ENCODE measurements at regions not wholly inside any gene's neighbourhood (a gene's known extent, or its start where the extent isn't known, plus 50 kb on each side); places are given as distances from the start of the nearest gene placed in this dataset.

- Histone ChIP-seq H3F3A (ENCODE audit: control insufficient read depth, insufficient read depth) (no peaks in the 10 kb centered on the region), H3K36me3 (ENCODE audit: control insufficient read depth, low read length) (no peaks in the 10 kb centered on the region), H3K4me2 (ENCODE audit: low read length) (no peak overlapping the region), H3K9me3 (ENCODE audit: control insufficient read depth, insufficient read depth, low read length) (no peaks in the 10 kb centered on the region), H3K27ac (ENCODE audit: low read depth, low read length) (no peak overlapping the region), H3K4me3 (ENCODE audit: low read length) (no peak overlapping the region), H4K20me1 (ENCODE audit: control insufficient read depth, insufficient read depth, low read depth, low read length) (no peaks in the 10 kb centered on the region), H3K9me2 (replicated peaks; ENCODE audit: control insufficient read depth, low read length) (no peaks in the 10 kb centered on the region), H3K79me2 (ENCODE audit: control insufficient read depth, low read length) (no peaks in the 10 kb centered on the region), H3K4me1 (ENCODE audit: control insufficient read depth, low read length) (no peaks in the 10 kb centered on the region), H3K27me3 (ENCODE audit: control insufficient read depth, low read length) (no peaks in the 10 kb centered on the region)
- TF ChIP-seq CTCF (IDR thresholded peaks at IDR 0.05; ENCODE audit: low read depth, low read length, poor library complexity, severe bottlenecking) (no peak), EZH2phosphoT487 (IDR thresholded peaks at IDR 0.05; ENCODE audit: borderline replicate concordance, low read length) (no peak)
Observed at GRCh38 chr4:81666491-81666890, 194.8 kb upstream of the RASGEF1B start.

- H3K4me1 ChIP-seq (ENCODE audit: control insufficient read depth, low read length): no peaks in the 10 kb centered on the region
- no peaks in the 10 kb centered on the region for H3K9me3 ChIP-seq (ENCODE audit: control insufficient read depth, insufficient read depth, low read length)
- H3K27me3 ChIP-seq (ENCODE audit: control insufficient read depth, low read length): no peaks in the 10 kb centered on the region
- no peaks in the 10 kb centered on the region for H4K20me1 ChIP-seq (ENCODE audit: control insufficient read depth, insufficient read depth, low read depth, low read length)
- H3K4me2 ChIP-seq (ENCODE audit: low read length): no peak overlapping the region
- H3K36me3 ChIP-seq (ENCODE audit: control insufficient read depth, low read length): no peaks in the 10 kb centered on the region
- H3K9me2 ChIP-seq (replicated peaks; ENCODE audit: control insufficient read depth, low read length): no peaks in the 10 kb centered on the region
- no peak overlapping the region for H3K4me3 ChIP-seq (ENCODE audit: low read length)
- H3F3A ChIP-seq (ENCODE audit: control insufficient read depth, insufficient read depth): no peaks in the 10 kb centered on the region
- H3K27ac ChIP-seq (ENCODE audit: low read depth, low read length): no peak overlapping the region
- no peaks in the 10 kb centered on the region for H3K79me2 ChIP-seq (ENCODE audit: control insufficient read depth, low read length)
- TF ChIP-seq CTCF (IDR thresholded peaks at IDR 0.05; ENCODE audit: low read depth, low read length, poor library complexity, severe bottlenecking) (no peak), EZH2phosphoT487 (IDR thresholded peaks at IDR 0.05; ENCODE audit: borderline replicate concordance, low read length) (no peak)
Observed at GRCh38 chr4:81665649-81666048, 193.9 kb upstream of the RASGEF1B start.

- no peaks in the 10 kb centered on the region for H3F3A ChIP-seq (ENCODE audit: control insufficient read depth, insufficient read depth)
- H3K27ac ChIP-seq (ENCODE audit: low read depth, low read length): no peak overlapping the region
- H3K9me2 ChIP-seq (replicated peaks; ENCODE audit: control insufficient read depth, low read length): no peaks in the 10 kb centered on the region
- no peaks in the 10 kb centered on the region for H4K20me1 ChIP-seq (ENCODE audit: control insufficient read depth, insufficient read depth, low read depth, low read length)
- H3K36me3 ChIP-seq (ENCODE audit: control insufficient read depth, low read length): no peaks in the 10 kb centered on the region
- no peak overlapping the region for H3K4me2 ChIP-seq (ENCODE audit: low read length)
- no peaks in the 10 kb centered on the region for H3K9me3 ChIP-seq (ENCODE audit: control insufficient read depth, insufficient read depth, low read length)
- no peaks in the 10 kb centered on the region for H3K27me3 ChIP-seq (ENCODE audit: control insufficient read depth, low read length)
- H3K4me1 ChIP-seq (ENCODE audit: control insufficient read depth, low read length): no peaks in the 10 kb centered on the region
- H3K4me3 ChIP-seq (ENCODE audit: low read length): no peak overlapping the region
- TF ChIP-seq CTCF (IDR thresholded peaks at IDR 0.05; ENCODE audit: low read depth, low read length, poor library complexity, severe bottlenecking) (no peak), EZH2phosphoT487 (IDR thresholded peaks at IDR 0.05; ENCODE audit: borderline replicate concordance, low read length) (no peak)
- no peaks in the 10 kb centered on the region for H3K79me2 ChIP-seq (ENCODE audit: control insufficient read depth, low read length)
Observed at GRCh38 chr4:81665045-81665444, 193.3 kb upstream of the RASGEF1B start.

GRCh38 chr4:81664079-81664478 is 192.4 kb upstream of the RASGEF1B start:
- no peaks in the 10 kb centered on the region for H3K9me2 ChIP-seq (replicated peaks; ENCODE audit: control insufficient read depth, low read length)
- no peaks in the 10 kb centered on the region for H3K4me1 ChIP-seq (ENCODE audit: control insufficient read depth, low read length)
- H4K20me1 ChIP-seq (ENCODE audit: control insufficient read depth, insufficient read depth, low read depth, low read length): no peaks in the 10 kb centered on the region
- H3K79me2 ChIP-seq (ENCODE audit: control insufficient read depth, low read length): no peaks in the 10 kb centered on the region
- H3K4me3 ChIP-seq (ENCODE audit: low read length): no peak overlapping the region
- no peak overlapping the region for H3K27ac ChIP-seq (ENCODE audit: low read depth, low read length)
- no peaks in the 10 kb centered on the region for H3K36me3 ChIP-seq (ENCODE audit: control insufficient read depth, low read length)
- TF ChIP-seq EZH2phosphoT487 (IDR thresholded peaks at IDR 0.05; ENCODE audit: borderline replicate concordance, low read length) (no peak), CTCF (IDR thresholded peaks at IDR 0.05; ENCODE audit: low read depth, low read length, poor library complexity, severe bottlenecking) (no peak)
- no peaks in the 10 kb centered on the region for H3K9me3 ChIP-seq (ENCODE audit: control insufficient read depth, insufficient read depth, low read length)
- no peaks in the 10 kb centered on the region for H3K27me3 ChIP-seq (ENCODE audit: control insufficient read depth, low read length)
- no peak overlapping the region for H3K4me2 ChIP-seq (ENCODE audit: low read length)
- H3F3A ChIP-seq (ENCODE audit: control insufficient read depth, insufficient read depth): no peaks in the 10 kb centered on the region

All from DOHH2 (cell line).